Lung microvascular endothelial cell (primary cell): ENCODE measurements at regions not wholly inside any gene's neighbourhood (a gene's known extent, or its start where the extent isn't known, plus 50 kb on each side); places are given as distances from the start of the nearest gene placed in this dataset.
"Not testable (repeated sequence)": the region's sequence is repeated elsewhere in the genome, so short reads cannot be mapped to it uniquely, and the experiment has no call there.

Experiments
- DNase-seq, 2 donors: peaks; one replicate each; pipeline versions ENCODE4 v3.0.0 to v3.0.0-alpha.2; 2010; ENCODE audit warnings: low read depth in 2 of 2

GRCh38 chr13:90551253-90551652, 796.2 kb upstream of the MIR17HG start:
- no peak for DNase-seq

DNA sequence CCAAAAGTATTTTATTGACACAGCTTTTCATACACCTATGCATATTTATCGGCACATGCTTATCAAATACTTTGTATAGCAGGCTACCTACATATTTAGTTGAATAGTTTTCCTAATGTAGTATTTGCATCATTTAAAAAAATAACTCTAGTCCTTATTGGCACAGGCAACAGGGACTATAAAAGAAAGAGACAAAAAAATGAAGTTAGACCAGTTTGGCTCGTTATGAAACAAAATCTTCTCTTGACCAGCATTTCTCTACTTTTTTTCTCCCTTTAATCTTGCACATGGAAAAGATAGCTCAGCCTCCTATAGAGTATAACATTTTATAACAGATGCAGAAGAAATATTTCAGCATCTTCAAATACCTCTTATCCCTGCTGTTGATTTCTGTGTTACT, 794.8 kb upstream of the MIR17HG start:
- no peak for DNase-seq

- DNase-seq = no peak
Measured at GRCh38 chr13:90553159-90553558, 794.3 kb upstream of the MIR17HG start.

- no peak for DNase-seq
Measured at GRCh38 chr13:90557626-90558025, 789.9 kb upstream of the MIR17HG start.

GRCh38 chr13:90562443-90562842, 785.0 kb upstream of the MIR17HG start:
- no peak for DNase-seq

DNA sequence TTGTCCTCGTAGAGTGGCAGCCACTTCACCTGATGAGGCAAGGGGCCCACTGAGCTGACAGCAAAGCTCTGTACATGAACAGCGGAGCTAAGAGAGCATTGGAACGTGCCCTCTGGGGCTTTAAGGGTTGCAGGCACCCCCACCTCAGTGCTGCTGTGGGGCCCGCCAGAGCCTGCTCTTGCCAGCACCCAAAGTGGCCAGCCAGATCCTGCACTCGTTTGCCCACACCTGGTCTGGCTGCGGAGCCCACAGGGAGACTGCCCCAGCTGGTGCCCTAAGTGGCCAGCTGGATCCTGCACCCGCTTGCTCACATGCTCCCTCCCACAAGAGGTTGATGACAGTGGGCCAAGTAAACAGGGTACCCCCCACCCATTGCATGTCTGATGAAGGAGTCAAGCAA, 783.4 kb upstream of the MIR17HG start:
- DNase-seq = no peak

DNA sequence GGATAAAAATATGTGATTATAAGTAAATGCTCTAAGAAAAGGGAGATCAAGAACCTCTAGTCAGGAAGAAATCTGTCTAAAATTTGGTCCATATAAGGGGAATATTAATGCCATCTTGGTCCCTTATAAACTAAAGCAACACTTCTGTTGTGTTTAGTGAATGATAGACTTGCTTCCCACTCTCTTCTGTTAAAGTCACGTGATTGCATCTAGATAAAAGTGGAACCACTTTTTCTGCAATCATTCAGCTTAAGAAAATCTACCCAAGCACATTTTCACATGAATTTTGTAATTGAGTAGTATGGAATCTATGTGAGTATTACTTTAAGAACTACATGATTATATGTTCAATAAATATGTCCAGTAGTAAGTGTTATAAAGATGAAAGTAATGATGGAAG, 782.9 kb upstream of the MIR17HG start:
- DNase-seq = no peak

DNA sequence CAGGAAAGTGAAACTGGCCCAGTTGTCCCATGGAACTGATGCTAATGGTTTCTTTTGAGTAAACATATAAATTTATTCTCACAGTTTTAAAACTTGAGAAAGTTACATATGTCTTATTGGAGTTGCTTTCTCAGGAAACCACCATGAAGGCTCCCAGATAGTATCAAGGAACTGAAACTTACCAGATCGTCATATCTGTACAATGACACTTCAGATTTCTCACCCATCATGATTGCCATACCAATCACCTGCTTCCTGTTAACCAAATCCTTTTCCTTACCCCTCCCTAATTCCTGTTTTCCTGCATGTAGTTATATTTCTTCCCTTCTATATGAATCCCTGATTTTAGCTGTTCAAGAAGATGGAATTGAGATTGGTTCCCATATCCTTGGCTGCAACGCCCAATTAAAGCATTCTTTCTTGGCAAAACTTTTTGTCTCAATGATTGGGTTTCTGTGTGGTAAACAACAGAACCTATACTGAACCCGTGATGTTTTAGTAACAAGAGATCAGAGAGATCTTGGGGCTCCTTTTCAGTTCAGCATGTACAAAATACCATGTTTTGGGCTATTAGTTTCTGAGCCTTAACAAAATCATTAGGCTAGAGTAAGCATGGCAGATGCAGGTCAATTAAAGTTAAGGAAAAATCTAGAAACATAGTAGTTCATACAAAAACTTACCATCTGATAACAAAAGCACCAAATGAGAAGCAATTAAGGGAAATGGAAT, 781.3 kb upstream of the MIR17HG start:
- DNase-seq = no peak

DNA sequence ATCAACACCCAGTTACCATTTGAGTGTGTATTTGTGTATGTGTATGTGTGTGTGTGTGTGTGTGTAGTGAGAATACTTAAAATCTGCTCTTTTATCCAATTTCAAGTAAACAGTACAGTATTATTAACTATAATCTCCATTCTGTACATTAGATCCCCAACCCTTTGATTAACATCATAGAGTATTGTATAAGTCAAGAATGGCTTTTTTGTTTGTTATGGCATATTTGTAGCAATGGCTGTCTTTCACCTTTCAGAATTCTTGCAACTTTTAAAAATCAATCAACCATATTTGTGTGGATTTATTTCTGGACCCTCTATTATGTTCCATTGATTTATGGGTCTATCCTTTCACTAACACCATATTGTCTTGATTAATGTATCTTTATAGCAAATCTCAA, 779.3 kb upstream of the MIR17HG start:
- DNase-seq = no peak

GRCh38 chr13:90576067-90576466, 771.4 kb upstream of the MIR17HG start:
- DNase-seq = no peak

GRCh38 chr13:90577726-90578125, 769.8 kb upstream of the MIR17HG start:
- no peak for DNase-seq

GRCh38 chr13:90585392-90585791, 762.1 kb upstream of the MIR17HG start:
- no peak for DNase-seq

- DNase-seq = no peak
Measured at GRCh38 chr13:90591260-90591926, 756.1 kb upstream of the MIR17HG start.

- no peak for DNase-seq
Measured at GRCh38 chr13:90591927-90592268, 755.6 kb upstream of the MIR17HG start.

- no peak for DNase-seq
Measured at GRCh38 chr13:90592943-90593342, 754.5 kb upstream of the MIR17HG start.

DNA sequence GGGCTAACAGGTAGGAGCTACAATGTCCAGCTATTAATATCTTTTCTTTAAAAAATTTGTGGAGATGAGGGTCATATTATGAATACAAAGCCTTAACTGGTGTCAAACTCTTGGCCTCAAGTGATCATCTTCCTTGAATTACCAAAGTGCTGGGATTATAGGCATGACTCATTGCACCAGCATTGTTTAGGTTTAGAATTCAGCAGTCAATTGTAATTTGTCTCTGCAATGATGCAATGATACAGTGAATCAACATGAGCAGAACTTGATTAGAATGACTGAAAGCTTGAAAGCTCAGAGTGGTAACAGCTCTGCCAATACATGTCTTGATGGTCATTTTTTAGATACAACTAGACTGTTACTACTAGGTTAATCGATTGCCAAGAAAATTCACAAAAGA, 752.8 kb upstream of the MIR17HG start:
- DNase-seq = no peak

- DNase-seq = no peak
Measured at GRCh38 chr13:90605664-90606063, 741.8 kb upstream of the MIR17HG start.

DNA sequence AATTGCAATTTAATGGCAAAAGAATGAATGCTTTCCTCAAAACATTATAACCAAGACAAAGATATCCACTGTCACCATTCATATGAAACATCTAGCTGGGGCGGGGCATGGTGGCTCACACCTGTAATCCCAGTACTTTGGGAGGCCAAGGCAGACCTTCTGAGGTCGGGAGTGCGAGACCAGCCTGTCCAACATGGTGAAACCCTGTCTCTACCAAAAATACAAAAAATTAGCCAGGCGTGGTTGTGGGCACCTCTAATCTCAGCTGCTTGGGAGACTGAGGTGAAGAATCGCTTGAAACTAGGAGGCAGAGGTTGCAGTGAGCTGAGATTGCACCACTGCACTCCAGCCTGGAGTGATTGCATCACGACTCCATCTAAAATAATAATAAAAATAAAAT, 740.6 kb upstream of the MIR17HG start:
- not testable (repeated sequence) for DNase-seq

DNA sequence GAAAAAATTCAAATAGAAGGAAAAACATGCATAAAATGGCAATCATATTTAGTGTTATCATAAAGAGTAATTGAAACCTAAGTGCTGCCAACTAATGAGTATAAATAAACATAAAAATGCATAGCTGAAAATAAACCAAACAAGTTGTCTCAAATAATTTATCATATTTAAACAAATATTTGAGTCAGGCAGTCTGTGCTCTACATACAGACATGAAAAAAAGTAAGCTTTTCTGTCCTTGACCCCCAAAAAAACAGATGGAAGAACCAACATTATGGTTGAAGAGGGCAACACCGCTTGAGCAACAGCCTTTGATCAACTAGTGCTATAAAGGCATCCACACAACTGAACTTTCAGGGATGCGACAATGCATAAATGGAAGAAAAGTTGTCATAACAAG, 735.1 kb upstream of the MIR17HG start:
- DNase-seq = no peak

DNA sequence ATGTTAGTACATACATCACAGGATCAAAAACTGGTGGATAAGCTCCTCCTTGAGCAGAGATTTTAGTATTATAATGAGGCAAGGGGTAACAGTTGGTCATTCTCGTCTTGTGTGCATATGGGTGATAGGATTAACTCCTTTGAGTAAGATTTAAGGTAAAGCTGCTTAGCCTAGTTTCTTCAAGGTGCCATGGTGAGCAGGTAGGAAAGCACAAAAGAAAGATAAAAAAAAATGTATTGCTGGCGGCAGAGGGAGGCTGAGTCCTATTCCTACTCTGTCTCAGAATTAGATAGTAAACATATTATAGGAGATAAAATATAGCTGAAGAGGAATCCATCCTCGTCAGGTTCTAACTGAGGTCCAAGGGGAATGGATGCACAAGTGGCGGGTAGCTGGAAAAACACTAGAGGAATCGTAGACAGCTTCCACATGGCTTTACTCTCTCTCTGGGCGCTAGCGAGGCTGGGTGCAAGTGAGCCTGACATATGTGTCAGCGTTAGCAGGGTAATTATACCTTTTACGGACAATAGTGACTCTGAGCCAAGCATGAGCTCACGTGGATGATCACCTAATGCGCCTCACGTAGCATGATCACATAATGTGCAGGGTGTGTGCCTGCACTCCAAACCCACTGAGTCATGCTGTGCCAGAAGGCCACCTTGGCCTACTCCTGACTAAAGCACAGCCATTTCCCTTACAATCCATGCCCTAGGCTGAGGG, 734.3 kb upstream of the MIR17HG start:
- DNase-seq = no peak

DNA sequence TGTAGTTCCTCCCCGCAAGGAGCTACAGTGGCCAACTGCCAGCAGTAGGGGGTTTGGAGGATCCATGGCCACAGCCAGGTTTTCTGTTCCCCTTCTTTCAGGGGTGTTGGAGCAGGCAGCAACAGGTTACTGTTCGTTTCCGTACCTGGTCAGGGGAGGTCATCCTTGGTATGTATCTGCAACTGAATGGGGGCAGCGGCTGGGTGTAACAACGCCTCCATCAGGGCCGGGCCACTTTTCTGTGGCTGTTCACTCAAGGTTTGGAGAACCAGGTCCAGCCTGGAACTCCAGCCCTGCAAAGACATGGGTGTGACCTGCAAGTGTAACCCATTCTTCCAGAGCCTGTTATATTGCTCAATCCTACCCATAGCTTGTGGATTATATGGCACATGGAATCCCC, 732.3 kb upstream of the MIR17HG start:
- DNase-seq = no peak

DNA sequence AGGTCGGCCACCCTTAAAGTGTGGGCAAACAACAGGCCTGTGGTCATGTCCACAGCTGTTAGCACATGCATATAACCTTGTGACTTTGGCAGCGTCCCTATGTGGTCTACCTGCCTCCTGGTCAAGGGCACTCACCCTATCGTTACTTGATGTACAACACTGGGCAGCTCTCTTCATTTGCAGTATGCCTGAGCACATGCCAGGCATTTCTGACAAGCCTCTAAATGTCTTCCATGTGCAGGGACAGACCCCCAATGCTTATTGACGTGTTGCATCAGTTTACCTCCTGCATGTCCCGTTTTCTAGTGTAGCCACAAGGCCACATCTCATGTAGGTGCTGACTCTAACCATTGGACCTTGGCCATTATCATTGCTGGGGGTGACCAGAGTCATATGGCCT, 731.7 kb upstream of the MIR17HG start:
- DNase-seq = no peak

DNA sequence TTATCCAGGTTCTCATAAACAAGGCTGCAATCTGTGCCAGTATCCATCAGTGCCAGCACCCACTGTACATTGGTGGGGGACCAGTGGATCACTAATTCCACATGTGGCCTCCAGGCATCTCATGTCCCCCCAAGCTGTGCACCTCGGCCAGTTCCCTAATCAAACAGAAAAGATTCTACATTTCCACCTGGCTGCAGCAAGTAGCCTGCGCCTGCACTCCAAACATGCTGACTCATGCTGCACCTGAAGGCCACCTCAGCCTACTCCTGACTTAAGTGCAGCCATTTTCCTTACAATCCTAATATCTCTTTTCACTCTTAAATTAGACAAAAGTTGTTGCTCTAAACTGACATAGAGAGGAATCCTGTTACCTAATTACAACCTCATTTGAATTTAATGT, 729.4 kb upstream of the MIR17HG start:
- no peak for DNase-seq
